ENCODE measurements at regions not wholly inside any gene's neighbourhood (a gene's known extent, or its start where the extent isn't known, plus 50 kb on each side); places are given as distances from the start of the nearest gene placed in this dataset.

DNA sequence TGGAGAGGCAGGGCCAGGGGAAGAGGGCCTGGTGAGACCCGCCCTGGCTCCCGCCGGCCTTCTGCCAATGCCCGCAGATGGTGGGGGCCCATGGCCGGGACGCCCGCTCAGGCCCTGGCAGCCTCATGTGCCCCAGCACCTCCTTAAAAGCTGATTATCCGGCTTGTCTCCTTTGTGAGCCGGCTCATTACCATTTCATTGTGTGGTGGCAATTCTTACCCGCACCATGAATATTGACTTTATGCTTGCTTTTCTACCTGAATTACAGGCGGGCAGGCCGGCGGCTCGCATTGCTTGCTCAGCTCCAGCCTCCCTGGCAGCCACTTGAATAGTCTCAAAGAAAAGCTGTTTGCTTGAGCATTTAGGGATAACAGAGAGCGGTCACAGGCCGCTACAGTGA, 120.0 kb upstream of the JAG1 start:
- Histone ChIP-seq H4K20me1 (ENCODE audit: insufficient read depth, low read length) (no peaks in the 10 kb centered on the region), H2AK5ac (ENCODE audit: low read depth, low read length) (no peak overlapping the region), H4K8ac (ENCODE audit: low read depth in 2 of 2, low read length in 2 of 2) (no peak overlapping the region), H3K18ac (ENCODE audit: low read depth, low read length) (no peak overlapping the region), H3K36me3 (ENCODE audit: control insufficient read depth, insufficient read depth, low read length) (no peaks in the 10 kb centered on the region), H2BK120ac (ENCODE audit: low read depth, low read length) (no peak overlapping the region), H3K23ac (ENCODE audit: low read depth, low read length) (no peak overlapping the region), H3K4me3 (ENCODE audit: insufficient read depth, low read depth, low read length) (no peak overlapping the region), H3K27ac (ENCODE audit: insufficient read depth, low read length) (no peak overlapping the region), H2BK20ac (ENCODE audit: low read depth, low read length) (no peak overlapping the region), H3K4me1 (ENCODE audit: control insufficient read depth, insufficient read depth, low read length) (peaks cover 2% of the 10 kb centered on the region; the same call in 1 of the 2 replicates), H3K27me3 (ENCODE audit: control insufficient read depth, insufficient read depth, low read length) (peaks cover 3% of the 10 kb centered on the region; the same call in 1 of the 2 replicates), H3K4ac (ENCODE audit: low read depth, low read length) (no peak overlapping the region), H4K5ac (ENCODE audit: low read depth, low read length) (no peak overlapping the region), H3K4me2 (ENCODE audit: low read depth, low read length) (no peak overlapping the region), H3K9me1 (ENCODE audit: insufficient read depth, low read length) (no peaks in the 10 kb centered on the region), H3K9ac (ENCODE audit: low read depth, low read length) (no peak overlapping the region), H2AK9ac (replicated peaks; ENCODE audit: low read depth, low read length, poor library complexity) (no peak overlapping the region), H2AFZ (replicated peaks; ENCODE audit: low read length, poor library complexity) (no peak overlapping the region), H2BK15ac (ENCODE audit: low read depth, low read length) (no peak overlapping the region), H3K14ac (replicated peaks; ENCODE audit: low read depth, low read length) (no peak overlapping the region), H2BK5ac (ENCODE audit: low read depth, low read length, poor library complexity, severe bottlenecking) (no peak overlapping the region), H3K9me3 (ENCODE audit: control insufficient read depth, insufficient read depth, low read length) (no peaks in the 10 kb centered on the region), H3K79me1 (ENCODE audit: low read depth in 1 of 2, low read length in 2 of 2) (no peaks in the 10 kb centered on the region), H4K91ac (ENCODE audit: insufficient read depth, low read depth, low read length) (no peak overlapping the region), H3K56ac (ENCODE audit: extremely low read depth, insufficient read depth, low read length) (no peak overlapping the region)
- WGBS, 2 experiments (ENCODE audit: extremely low coverage in 2 of 2, insufficient read length in 1 of 2) = 76% methylated on average over 4 of the region's 16 CpGs; no CpG with 5 or more reads in 1 of the 2 experiments
- ChIA-PET POLR2A (ENCODE audit: unreplicated experiment) (interaction anchor here (1.2 kb wide), 1 partner anchor 220 kb away, joined by 7 read pairs; no protein-coding TSS in a partner anchor), CTCF (no interaction called here)
- intact Hi-C loops (cut with micrococcal nuclease) = no loop called here
- DNase-seq = no peak
- no peak for TF ChIP-seq CHD1 (IDR thresholded peaks at IDR 0.05; ENCODE audit: low read depth, low read length)
- TF ChIP-seq BHLHE40 (IDR thresholded peaks at IDR 0.05; ENCODE audit: low read depth, low read length) = no peak
- no peak for TF ChIP-seq MXI1 (IDR thresholded peaks at IDR 0.05; ENCODE audit: borderline replicate concordance, low read depth, low read length)
- TF ChIP-seq NFE2L2 (IDR thresholded peaks at IDR 0.05; ENCODE audit: low read depth, low read length) = no peak
- TF ChIP-seq FOS (IDR thresholded peaks at IDR 0.05; ENCODE audit: low read depth, low read length) = no peak
- TF ChIP-seq, protein P1, sequence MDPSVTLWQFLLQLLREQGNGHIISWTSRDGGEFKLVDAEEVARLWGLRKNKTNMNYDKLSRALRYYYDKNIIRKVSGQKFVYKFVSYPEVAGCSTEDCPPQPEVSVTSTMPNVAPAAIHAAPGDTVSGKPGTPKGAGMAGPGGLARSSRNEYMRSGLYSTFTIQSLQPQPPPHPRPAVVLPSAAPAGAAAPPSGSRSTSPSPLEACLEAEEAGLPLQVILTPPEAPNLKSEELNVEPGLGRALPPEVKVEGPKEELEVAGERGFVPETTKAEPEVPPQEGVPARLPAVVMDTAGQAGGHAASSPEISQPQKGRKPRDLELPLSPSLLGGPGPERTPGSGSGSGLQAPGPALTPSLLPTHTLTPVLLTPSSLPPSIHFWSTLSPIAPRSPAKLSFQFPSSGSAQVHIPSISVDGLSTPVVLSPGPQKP (IDR thresholded peaks at IDR 0.05; ENCODE audit: borderline replicate concordance, low read depth, low read length) = no peak
- TF ChIP-seq, protein P2, sequence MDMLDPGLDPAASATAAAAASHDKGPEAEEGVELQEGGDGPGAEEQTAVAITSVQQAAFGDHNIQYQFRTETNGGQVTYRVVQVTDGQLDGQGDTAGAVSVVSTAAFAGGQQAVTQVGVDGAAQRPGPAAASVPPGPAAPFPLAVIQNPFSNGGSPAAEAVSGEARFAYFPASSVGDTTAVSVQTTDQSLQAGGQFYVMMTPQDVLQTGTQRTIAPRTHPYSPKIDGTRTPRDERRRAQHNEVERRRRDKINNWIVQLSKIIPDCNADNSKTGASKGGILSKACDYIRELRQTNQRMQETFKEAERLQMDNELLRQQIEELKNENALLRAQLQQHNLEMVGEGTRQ (IDR thresholded peaks at IDR 0.05; ENCODE audit: low read depth, low read length) = no peak
- no peak for TF ChIP-seq POLR2A (IDR thresholded peaks at IDR 0.05; ENCODE audit: low read depth, low read length)
- no peak for TF ChIP-seq CTCF (conservative IDR thresholded peaks at IDR 0.05; ENCODE audit: low read depth, low read length)
- no peak for TF ChIP-seq RCOR1 (IDR thresholded peaks at IDR 0.05; ENCODE audit: insufficient replicate concordance, low read length)
- TF ChIP-seq RAD21 (IDR thresholded peaks at IDR 0.05; ENCODE audit: low read length) = no peak
- TF ChIP-seq MAFK (IDR thresholded peaks at IDR 0.05; ENCODE audit: low read depth, low read length) = no peak
- no peak for TF ChIP-seq RFX5 (IDR thresholded peaks at IDR 0.05; ENCODE audit: low read depth, low read length)
- TF ChIP-seq MAZ (IDR thresholded peaks at IDR 0.05; ENCODE audit: borderline replicate concordance, low read depth, low read length) = no peak
- no peak for TF ChIP-seq SMC3 (IDR thresholded peaks at IDR 0.05; ENCODE audit: low read depth, low read length)
- no peak for TF ChIP-seq CEBPB (IDR thresholded peaks at IDR 0.05; ENCODE audit: low read depth, low read length)
- ATAC-seq (ENCODE audit: low read depth) = no peak
- in situ Hi-C loops (cut with MboI; ENCODE audit: low sequenced_read_pairs) = no loop called here
- no TSS peak for BruUV-seq (replicated peaks)
- dilution Hi-C loops (cut with HindIII; ENCODE audit: low sequenced_read_pairs, unreplicated experiment) = no loop called here
